Spleen (tissue), 7 donors: ENCODE measurements at regions not wholly inside any gene's neighbourhood (a gene's known extent, or its start where the extent isn't known, plus 50 kb on each side); places are given as distances from the start of the nearest gene placed in this dataset.
"Not testable (repeated sequence)": the region's sequence is repeated elsewhere in the genome, so short reads cannot be mapped to it uniquely, and the experiment has no call there.

Experiments used
- POLR2A ChIP-seq, 3 donors: fragments of 450-650 bp; IDR thresholded peaks; one replicate each; pipeline ENCODE4 v1.5.1; 2017; ENCODE audit warnings: antibody characterized with exemption in 3 of 3, mild to moderate bottlenecking in 1 of 3
- POLR2AphosphoS5 ChIP-seq, 3 donors: sonication (generic); formaldehyde crosslinking; IDR thresholded peaks; one replicate each; pipeline ENCODE4 v1.5.1; 2017; ENCODE audit warnings: antibody characterized with exemption in 3 of 3
- TF ChIP-seq, protein P1 (sequence below), 11 experiments: fragments of 200-600 bp in 7 of 11; fragments of 450-650 bp in 4 of 11; sonication (generic) in 4 of 11; IDR thresholded peaks in 8 of 11; conservative IDR thresholded peaks in 3 of 11; 1 replicate in 7 of 11; 2 replicates in 4 of 11; pipeline versions ENCODE4 v1.4.0 to v1.8.0; 2016 to 2021; ENCODE audit warnings: antibody characterized with exemption in 11 of 11, inconsistent platforms in 4 of 11, mild to moderate bottlenecking in 1 of 11
- donor health status: DM: no; HTN: no; CAD: no; lungs with moderate emphysema.
- donor health status: DM: no; HTN: no; CAD: no.
- donor health status: DM: no; HTN: no; CAD: no.

DNA sequence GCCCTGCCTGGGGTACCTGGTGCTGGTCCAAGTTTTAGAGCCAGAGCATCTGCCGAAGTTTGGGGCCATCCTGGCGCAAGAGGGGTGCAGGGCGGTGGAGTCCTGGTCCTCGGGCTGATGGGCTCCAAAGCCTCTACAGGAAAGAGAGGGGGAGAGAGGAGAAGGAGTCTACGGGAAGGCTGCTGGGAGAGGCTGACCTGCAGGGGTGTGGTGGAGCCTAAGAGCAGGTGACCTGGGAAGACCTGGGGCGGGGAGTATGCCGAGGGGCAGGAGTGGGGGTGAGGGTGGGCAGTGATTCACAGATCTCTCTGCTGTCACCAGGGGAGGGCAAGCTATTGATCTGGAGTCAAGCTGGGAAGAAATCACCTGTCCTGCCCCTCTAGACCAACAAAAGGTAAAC, 158.4 kb downstream of the SPATA31A6 start:
- TF ChIP-seq, protein P1, sequence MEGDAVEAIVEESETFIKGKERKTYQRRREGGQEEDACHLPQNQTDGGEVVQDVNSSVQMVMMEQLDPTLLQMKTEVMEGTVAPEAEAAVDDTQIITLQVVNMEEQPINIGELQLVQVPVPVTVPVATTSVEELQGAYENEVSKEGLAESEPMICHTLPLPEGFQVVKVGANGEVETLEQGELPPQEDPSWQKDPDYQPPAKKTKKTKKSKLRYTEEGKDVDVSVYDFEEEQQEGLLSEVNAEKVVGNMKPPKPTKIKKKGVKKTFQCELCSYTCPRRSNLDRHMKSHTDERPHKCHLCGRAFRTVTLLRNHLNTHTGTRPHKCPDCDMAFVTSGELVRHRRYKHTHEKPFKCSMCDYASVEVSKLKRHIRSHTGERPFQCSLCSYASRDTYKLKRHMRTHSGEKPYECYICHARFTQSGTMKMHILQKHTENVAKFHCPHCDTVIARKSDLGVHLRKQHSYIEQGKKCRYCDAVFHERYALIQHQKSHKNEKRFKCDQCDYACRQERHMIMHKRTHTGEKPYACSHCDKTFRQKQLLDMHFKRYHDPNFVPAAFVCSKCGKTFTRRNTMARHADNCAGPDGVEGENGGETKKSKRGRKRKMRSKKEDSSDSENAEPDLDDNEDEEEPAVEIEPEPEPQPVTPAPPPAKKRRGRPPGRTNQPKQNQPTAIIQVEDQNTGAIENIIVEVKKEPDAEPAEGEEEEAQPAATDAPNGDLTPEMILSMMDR (IDR thresholded peaks at IDR 0.05 in 8 of 11, conservative IDR thresholded peaks at IDR 0.05 in 3 of 11), result not testable (repeated sequence)
- TF ChIP-seq POLR2A, POLR2AphosphoS5 (IDR thresholded peaks at IDR 0.05): not testable (repeated sequence)
